Pons (tissue), 1 donor: ENCODE measurements at regions not wholly inside any gene's neighbourhood (a gene's known extent, or its start where the extent isn't known, plus 50 kb on each side); places are given as distances from the start of the nearest gene placed in this dataset.
"Not testable (repeated sequence)": the region's sequence is repeated elsewhere in the genome, so short reads cannot be mapped to it uniquely, and the experiment has no call there.

Experiments
- DNase-seq: peaks from one replicate; pipeline ENCODE4 v3.0.0-alpha.2; 2016; ENCODE audit warnings: low spot score

DNA sequence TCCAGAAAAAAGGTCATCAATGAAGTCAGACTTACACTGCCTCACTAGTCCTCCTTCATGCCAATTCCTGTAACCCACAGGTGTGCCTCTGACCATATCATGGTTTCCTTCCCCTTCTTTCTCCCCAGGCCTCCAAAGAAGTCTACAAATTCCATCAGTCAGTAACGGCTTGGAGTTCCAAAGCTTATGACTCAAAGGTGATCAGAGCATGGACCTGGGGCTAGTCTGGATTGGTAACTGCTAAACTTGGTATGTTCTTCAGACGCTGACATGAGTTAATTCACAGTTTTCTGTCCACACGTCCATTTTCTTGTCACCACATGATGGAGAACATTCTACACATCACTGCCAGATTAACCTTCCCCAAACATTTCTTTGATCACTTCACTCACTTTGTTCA, 560.4 kb downstream of the ETNK1 start:
- DNase-seq, result no peak

DNA sequence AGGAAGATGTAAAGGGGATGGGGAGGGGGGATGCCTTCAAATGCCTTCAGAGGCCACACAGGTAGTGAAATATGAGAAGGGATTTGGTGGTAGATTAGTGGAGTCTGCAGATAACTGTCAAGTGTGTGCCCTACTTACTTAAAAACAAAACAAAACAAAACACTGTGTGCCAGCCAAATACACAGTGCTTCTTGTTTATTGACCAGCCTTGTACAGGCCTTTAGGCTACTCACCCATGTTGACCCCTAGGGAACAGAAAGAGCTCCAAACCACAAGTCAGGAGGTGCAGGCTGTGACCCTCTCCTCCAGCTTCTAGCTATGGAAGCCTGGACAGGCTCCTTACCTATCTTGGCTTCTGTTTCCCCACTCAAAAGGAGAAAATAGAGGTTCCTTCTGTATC, 562.0 kb downstream of the ETNK1 start:
- DNase-seq, result no peak

DNA sequence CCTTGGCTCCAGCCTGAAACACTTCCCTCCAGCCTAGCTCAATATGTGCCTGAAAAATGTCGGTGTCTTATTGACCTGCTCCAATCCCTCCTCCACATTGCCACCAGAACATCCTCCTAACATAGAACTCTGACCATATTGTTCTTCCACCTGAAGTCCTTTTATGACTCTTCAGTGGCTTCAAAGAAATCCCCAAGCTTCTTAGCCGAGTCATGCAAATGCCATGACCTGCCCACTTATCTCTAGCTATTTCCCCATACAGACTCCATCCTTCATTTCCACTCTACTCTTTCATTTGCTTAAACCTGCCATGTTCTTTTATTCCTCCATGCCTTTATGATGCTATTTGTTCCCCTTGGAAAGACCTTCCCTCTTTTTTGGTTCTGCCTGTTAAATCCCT, 568.6 kb downstream of the ETNK1 start:
- no peak for DNase-seq

DNA sequence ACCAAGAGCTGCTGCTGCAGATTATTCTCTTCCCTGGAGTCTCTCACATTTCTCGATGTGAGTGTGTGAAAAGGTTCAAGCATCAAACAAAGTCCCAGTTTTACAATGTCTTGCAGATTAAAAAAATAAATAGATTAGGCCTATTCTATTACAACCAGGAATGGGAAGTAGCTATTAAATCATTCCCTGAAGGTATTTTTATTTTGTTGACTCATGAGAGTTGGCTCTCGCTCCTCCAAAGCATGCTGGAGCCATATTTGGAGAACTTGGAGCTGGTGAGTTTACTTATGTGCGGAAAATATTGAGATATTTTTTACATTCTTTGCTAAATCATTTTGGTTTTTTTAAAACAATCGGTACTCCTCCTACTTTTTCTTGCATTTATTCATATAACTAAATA, 572.3 kb downstream of the ETNK1 start:
- DNase-seq, result no peak

DNA sequence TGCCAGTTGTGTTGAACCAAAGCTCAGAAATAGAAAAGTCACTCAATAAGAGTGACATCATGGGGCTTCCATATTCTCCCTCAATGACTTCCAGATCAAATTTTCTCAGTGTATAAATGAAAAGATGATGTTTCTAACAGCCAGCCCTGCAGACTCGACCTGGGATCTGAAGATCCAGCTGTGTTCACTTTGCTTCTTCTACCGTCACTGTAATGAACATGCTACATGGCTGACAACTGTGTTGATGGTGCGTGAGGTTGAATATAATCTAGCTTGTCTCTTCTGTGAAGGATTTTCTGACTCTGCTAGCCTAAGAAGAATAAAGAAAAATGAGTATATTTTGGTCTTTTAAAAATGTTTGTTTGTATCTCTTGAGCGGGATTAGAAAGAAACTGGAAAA, 577.8 kb downstream of the ETNK1 start:
- DNase-seq, result no peak

DNA sequence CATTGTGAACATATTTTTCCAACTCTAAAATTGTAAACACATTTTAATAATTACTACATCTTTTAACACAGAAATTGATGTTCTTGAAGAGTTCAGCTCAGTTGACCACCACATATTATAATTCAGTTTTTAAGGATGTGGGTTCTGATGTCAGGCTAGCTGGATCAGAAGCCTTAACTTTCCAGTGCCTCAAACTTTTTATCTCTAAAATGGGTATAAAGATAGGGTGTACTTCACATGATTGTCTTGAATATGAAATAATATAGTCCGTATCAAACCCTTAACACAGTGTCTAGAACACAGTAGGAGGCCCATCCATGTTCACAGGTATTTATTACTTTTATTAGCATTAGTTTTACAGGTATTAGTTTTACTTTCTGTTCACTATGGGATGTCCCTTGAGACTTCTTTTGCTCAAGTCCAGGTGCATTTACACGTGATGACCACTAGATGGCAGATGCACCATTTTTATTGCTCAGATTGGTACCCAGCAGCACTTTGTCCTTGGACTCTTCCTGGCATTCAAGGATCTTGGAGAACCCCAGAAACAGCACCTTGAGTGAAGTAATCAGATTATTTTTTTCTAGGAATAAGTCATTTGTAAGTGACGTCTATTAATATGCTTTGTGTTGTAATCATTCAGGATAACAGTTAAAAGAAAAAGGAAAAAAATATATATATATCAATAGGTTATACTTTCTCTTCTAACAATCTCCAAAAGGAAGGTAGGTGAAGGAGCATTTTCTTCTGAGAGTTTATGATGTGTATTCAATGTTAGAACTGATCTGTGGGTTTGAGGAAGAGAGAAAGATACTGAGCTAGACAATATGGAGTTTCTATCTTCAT, 580.2 kb downstream of the ETNK1 start:
- peak; percentile 70 for DNase-seq

DNA sequence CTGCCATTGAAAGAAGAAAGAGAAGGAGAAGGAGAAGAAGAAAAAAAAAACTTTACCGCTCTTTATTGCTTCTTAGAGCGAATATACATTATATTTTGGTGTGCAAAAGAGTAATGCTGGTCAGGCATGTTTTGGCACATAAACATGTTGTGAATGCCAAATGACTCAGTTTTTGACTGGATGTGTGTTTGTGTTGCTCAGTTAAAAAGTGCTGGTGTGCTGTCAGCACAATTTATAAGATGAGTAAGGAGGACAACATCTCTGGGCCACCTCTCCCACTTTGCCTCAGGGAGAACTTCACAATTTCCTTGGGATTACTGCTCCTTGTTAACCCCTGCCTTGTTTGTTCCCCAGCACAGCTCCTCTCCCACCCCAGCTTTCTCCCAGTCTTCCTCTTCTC, 584.8 kb downstream of the ETNK1 start:
- DNase-seq, result no peak

DNA sequence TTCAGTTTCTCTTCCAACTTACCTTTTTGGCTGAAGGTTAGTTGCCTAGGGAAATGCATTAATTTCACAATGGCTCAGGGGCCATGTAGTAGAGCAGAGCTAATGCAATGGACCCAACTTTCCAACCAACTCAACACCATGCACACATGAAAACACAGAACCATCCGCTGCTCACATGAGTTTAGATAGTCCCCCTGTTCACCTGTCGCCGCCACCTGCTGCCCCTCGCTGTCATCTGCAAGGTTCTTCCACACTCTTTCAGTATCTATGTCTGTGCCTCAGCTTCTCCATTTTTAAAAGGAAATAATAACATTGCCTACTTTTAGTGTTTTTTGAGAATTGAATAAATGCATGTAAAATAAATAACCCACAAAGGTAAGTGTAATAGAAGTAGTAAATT, 585.6 kb downstream of the ETNK1 start:
- no peak for DNase-seq

DNA sequence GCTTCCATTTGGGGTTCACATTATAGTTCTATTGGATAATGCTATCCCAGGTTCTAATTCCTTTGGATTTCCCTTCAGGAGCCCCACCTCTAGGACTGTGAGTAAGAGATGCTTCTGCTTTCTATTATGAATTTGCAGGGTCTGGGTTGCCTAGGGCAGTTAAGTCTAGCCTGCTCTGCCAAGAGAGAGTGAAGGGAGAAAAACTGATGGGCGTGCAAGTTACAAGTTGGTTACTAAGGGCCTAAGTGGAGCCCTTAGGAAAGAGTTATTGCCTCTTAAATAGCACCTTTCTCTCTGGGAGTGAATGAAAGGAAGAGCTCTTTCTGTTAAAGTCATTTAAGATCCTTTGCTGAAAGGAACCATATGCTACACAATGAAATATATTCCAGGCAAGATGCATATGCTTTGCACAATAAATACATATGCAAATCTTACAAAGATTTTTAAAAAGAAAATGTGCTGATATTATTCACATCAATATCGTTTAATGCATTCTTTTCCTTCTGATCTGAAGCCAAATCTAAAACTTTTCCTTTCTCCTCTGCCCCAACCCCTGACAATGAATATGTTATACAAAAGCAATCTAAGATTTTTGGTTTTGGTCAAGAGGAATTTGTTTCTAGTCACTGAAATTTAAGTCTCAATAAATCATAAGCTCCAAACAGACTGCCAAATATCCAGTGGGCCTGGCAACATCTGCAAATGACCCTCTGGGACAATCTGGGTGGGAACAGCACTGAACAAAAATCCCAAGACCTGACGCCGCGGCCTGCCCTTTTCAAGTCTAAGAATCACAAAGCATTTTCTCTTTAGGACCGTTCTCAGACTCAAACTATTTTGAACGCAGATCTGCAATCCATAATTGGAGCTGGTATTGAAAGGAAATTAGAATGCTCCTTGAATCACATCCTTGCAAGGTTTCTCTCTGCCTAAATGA, 586.7 kb downstream of the ETNK1 start:
- DNase-seq, result no peak

DNA sequence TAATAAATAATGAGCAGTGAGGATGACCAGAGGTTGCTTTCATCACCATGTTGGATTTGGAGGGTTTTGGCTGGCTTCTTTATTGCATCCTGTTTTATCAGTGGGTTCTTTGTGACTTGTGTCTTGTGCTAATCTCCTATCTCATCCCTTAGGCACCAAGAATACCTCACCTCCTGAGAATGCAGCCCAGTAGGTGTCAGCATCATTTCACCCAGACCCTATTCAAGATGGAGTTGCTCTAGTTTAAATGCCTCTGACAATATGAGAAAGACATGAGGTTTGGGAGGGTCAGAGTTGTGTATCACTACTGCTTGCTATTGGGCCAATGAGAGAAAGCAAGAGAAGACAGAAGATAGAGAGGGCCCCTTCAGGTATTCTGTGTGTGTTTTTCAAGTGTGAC, 592.2 kb downstream of the ETNK1 start:
- DNase-seq, result no peak

DNA sequence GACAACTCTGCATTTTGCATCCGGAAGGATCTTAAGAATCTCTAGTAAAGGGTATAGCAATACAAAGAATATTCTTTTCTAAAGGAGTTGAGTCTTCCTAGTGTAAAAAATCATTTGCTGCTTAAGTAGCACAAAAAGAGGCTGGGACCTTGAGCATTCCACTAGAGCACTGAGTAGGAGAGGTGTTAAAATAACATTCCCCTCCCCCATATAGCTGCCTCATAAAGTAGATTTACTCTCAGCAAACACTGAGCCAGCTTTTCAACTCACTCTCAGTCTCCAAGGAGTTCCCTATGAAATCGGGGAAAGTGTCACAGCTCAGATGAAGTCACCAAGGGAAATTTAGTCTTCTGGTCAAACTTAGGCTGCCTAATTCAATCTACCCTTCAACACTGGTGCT, 592.7 kb downstream of the ETNK1 start:
- DNase-seq, result no peak

DNA sequence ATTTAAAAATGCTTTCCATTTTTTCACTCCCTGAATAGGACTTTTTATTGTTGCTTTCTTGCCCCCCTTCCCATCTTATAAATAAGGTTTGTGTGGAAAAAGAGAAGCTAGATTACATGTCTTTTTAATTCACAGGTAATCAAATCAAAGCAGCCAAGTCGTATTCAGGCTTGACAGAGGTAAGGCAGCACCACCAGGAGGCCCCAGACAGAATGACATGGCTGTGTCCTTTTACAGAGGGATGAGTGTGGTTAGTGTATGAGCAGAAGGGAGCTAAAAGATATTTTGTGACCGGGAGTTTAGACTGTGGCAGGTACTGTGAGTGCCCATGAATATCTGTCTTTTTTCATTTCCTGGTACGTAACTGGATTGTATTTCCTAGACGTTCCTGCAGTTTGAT, 596.1 kb downstream of the ETNK1 start:
- DNase-seq, result no peak

DNA sequence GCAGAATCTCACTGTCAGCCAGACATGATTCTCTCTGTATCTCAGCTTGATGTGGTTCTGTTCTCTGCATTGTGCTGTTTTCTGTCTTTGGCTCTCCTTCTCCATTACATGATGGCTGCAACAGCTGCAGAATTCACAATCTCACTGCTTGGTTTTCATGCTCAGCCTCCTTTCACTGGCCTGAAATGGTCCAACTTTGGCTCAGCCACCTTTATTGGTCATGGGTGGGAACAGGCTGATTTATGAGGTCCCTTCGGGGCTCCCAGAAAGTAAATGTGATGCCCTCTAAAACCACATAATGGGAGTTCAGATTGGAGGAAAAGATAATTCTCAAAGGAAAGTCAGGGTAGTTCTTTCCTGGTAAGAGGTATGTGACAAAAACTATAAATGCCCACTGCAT, 597.0 kb downstream of the ETNK1 start:
- no peak for DNase-seq

DNA sequence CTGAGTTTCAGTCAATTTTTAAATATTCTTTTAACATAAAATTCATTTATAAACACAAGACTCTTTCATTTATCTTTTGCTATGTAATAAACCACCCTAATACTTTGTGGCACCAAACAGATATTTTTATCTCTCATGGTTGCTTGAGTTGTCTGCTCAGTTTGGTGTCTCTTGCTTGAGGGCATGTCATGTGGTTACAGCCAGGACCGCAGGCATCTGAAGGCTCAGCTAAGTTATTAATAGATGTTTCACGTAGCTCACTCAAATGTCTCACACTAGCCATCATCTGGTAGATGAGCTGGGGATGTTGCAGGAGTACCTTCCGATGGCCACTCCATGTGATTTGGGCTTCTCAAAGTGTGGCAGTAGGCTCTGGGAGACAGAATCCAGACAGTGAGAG, 597.8 kb downstream of the ETNK1 start:
- DNase-seq, result no peak

DNA sequence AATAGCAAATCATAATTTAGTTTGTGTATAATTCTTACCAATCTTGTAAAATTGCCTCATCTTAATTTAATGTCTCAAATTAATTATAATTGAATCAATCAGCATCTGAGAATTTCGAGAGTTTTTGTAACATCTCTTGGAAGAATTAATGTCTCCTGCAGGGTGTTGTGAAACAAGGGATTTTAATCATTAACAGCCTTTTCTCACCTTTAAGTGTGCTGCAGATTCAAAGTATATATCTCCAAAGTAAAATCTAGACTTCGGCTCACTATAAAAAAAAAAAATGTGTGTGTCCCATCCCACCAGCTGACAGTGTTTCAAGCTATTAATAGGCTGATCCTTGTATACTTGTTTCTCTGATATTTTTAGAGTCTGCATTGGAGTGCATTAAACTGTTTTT, 603.1 kb downstream of the ETNK1 start:
- no peak for DNase-seq

DNA sequence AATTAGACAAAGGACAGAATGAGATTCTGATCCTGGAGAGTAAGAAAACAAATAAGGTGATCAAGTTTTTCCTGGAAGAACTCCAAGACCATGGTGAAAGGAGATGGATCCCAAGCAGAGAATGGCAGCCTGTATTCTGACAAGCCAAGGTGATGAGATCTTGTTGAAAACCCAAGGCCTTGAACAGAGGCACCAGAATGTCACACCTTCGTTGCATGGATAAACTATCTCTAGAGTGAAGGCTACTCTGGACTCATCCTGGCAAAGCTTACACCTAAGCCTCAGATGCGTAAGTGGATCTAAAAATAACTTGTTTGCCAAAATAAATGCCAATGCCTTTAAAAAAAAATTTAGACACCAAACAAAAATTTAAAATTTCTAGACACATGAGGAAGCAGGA, 605.9 kb downstream of the ETNK1 start:
- DNase-seq, result no peak

DNA sequence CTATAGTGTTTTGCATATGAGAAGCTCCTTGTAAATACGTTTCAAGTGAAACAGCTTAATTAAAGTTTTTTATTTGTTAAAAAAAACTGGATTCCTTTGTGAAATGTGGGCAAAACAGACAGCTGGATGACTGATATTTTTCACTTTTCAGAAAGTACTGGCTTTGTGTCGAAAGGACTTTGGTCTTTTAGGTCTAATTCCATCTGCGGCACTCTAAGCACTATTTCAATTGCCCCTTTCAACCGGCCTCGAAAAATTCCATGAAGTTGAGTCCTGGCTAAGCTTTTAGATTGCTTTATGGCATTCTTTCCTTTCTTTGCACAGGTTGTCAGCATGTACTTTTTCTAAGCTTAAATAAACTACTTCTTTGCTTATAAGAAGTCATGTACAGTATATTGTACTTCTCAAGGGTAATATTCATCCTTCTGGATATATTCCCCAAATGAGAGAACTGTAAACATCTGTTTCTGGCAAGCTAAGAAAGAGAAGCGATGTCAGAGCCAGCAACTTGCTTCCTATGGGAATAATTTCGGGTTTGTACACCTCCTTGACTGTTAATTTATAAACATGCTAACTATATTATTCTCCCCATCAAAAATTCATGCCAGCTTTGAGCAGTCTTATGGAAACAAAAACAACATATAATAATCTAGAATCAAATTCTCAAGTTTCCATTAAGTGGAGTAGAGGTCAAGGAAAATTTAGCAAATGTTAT, 611.3 kb downstream of the ETNK1 start:
- DNase-seq, result no peak

DNA sequence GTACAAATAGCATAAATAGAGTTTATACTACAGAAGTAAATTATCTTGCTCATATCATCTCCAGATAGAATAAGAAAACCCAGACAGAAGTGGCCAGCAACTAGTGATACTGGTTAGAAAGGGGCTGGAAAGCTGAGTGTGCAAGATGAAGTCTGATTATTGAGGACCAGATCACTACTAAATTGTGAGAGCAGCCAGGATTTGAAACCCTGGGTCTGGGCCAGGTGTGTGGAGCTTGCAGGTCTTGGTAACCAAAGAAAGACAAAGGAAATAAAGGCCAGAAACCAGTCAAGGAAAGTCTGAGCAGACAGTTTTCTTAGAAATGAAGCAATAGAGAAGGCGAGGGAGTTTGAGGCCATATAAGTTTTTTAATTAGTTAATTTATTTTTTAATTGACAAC, 611.8 kb downstream of the ETNK1 start:
- no peak for DNase-seq

DNA sequence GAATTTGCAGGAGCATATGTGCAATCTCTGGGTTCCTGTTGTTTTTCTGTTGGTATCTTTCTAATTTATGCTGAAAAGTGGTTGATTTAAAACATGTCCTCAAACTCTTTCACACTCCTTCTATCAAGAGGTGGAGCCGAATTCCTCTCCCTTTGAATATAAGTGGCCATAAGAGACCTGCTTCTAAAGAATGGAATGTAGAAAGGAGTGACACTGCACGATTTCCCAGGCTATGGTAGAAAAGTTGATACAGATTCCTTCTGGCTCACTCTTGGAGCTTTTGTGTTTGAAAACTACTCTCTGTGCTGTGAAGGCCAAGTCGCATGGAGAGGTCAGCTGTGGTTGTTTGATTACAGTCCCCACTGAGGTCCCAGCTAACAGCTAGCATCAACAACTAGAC, 613.2 kb downstream of the ETNK1 start:
- no peak for DNase-seq

DNA sequence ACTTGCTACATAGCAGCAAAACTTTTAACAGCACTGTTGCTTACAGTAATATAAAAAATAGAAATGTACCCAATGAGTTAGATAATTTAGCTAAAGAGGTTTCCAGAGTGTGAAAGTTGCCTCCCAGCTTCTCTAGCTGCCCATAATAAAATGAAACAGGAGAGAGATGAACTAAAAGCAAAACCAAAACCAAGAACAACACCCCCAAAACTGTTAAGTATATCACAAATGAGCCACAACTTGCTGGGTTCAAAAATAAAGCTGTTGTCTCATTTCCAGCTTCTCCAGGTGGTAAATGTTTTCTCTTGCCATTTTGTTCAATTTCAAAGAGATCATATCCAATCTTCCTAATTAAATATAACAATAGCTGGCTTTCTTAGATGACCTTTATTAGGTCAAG, 614.0 kb downstream of the ETNK1 start:
- DNase-seq, result no peak

DNA sequence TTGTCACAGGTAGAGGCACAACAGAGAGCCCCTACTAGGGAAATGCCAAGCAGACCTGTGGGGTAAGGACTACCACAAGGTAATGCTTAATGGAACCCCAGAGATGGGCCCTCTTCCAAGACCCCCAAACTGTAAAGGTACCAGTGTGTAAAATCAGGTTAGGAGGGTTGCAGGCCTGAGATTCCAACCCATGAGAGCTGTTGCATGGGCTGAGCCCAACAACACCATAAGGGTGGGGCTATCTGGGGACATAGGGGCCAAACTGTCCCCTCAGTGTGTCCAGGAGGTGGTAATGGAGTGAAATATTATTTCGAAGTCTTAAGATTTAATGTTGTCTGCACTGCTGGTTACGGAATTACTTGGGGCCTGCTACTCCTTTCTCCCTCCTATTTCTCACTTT, 620.2 kb downstream of the ETNK1 start:
- no peak for DNase-seq

DNA sequence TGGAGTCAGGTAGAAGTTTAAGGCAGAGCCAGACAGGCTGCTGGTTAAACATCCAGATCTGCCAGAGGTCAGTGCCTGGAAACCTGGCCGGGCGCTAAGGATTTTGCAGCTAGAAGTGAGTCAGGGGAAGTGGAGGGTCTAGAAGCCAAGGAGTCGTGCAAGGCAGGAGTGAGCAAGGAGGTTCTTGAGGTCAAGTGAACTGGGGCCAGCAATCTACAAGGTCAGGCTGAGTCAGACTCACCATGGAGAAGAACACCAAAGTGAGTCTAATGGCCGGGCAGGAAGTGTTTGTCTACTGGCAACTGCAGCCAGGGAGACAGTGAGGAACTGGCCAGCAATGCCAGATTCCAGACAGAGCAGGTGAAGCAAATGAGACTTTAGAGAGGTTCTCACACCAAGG, 628.2 kb downstream of the ETNK1 start:
- DNase-seq, result no peak

DNA sequence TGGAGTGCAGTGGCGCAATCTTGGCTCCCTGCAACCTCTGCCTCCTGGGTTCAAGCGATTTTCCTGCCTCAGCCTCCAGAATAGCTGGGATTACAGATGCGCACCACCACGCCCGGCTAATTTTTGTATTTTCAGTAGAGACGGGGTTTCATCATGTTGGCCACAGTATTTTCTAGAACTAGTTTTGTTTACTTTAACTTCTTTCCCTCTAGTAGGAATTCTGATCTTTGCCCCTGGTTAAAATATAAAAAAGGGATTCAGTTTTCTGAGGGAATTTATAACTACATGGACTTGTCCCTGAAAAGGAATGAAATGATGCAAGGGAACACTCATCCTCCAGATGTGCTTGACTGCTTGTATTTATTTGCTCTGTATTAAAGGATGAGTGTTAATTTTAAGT, 628.9 kb downstream of the ETNK1 start:
- not testable (repeated sequence) for DNase-seq
